NB4 (cell line): ENCODE measurements at regions not wholly inside any gene's neighbourhood (a gene's known extent, or its start where the extent isn't known, plus 50 kb on each side); places are given as distances from the start of the nearest gene placed in this dataset.

Experiments used
- DNase-seq: peaks from one replicate; pipeline ENCODE4 v3.0.0; 2010; ENCODE audit warnings: low read depth
- H3K4me3 ChIP-seq: one replicate; pipeline ENCODE4 v1.5.1; 2011; ENCODE audit warnings: mild to moderate bottlenecking, low read depth, low read length, moderate library complexity
- MYC ChIP-seq: IDR thresholded peaks from 2 replicates; pipeline ENCODE4 v1.6.1; 2011; ENCODE audit warnings: low read depth, low read length
- POLR2A ChIP-seq: IDR thresholded peaks from 2 replicates; pipeline ENCODE4 v1.6.1; 2011; ENCODE audit warnings: mild to moderate bottlenecking; ENCODE audit not compliant: insufficient read length; ENCODE audit errors: extremely low read depth
- TF ChIP-seq, protein P1 (sequence below): IDR thresholded peaks from one replicate; pipeline ENCODE4 v1.5.1; 2012; ENCODE audit warnings: low read depth, low read length
- TF ChIP-seq, protein P2 (sequence below): IDR thresholded peaks from 2 replicates; pipeline ENCODE4 v1.6.1; 2011; ENCODE audit warnings: low read depth, low read length

DNA sequence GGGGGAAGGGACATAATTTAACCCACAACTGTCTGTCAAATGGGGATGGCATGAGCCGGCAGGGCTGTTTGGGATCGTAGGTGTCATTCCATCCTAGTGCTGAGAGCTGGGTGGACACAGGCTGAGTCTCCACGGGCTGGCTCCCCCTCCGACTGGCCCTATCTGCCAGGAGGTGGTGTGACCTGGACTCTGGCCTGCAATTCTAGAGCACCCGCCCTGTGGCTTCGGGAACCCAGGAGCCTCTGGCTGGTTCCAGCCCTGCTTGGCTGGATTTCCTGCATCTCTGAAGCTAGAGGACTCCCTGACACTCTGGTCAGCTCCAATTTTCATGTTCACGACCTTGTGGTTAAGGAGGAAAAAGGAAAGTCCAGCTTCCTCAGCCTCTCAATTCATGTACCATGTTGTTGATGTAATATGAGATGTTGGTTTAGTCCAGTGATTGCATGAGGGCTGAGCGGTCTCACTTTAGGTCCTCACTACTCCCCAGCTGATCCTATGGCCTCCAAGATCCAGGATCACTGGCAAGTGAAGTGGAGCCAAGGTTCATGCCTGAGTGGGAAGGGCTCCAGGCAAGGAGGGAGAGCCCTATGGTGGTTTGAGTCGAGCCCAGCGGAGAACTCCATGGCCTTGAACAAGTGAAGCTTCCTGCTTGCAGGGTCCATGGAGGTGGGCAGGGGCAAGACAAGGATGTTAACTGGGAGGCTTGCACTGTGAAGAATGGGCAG, 169.1 kb downstream of the NDUFA10 start:
- H3K4me3 ChIP-seq, result no peak overlapping the region
- no peak for DNase-seq
- TF ChIP-seq POLR2A (no peak), MYC (no peak)
- TF ChIP-seq, protein P1, sequence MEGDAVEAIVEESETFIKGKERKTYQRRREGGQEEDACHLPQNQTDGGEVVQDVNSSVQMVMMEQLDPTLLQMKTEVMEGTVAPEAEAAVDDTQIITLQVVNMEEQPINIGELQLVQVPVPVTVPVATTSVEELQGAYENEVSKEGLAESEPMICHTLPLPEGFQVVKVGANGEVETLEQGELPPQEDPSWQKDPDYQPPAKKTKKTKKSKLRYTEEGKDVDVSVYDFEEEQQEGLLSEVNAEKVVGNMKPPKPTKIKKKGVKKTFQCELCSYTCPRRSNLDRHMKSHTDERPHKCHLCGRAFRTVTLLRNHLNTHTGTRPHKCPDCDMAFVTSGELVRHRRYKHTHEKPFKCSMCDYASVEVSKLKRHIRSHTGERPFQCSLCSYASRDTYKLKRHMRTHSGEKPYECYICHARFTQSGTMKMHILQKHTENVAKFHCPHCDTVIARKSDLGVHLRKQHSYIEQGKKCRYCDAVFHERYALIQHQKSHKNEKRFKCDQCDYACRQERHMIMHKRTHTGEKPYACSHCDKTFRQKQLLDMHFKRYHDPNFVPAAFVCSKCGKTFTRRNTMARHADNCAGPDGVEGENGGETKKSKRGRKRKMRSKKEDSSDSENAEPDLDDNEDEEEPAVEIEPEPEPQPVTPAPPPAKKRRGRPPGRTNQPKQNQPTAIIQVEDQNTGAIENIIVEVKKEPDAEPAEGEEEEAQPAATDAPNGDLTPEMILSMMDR, result no peak
- TF ChIP-seq, protein P2, sequence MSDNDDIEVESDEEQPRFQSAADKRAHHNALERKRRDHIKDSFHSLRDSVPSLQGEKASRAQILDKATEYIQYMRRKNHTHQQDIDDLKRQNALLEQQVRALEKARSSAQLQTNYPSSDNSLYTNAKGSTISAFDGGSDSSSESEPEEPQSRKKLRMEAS, result no peak

DNA sequence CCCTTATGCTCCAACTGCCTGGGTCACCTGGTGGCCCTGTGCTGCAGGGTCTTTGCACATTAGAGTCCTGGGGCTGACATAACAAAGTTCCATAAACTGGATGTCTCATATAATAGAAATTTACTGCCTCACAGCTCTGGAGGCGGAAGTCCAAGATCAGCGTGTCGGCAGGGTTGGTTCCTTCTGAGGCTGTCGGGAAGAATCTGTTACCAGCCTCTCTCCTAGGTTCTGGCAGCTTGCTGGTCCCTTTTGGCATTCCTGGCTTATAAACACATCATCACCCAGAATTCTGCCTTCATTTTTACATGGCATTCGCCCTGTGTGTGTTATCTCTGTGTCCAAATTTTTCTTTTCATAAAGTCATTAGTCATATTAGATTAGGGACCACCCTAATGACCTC, 170.5 kb downstream of the NDUFA10 start:
- TF ChIP-seq POLR2A (no peak), MYC (no peak)
- TF ChIP-seq, protein P2, result no peak
- TF ChIP-seq, protein P1, result no peak
- H3K4me3 ChIP-seq, result no peak overlapping the region
- DNase-seq, result no peak

DNA sequence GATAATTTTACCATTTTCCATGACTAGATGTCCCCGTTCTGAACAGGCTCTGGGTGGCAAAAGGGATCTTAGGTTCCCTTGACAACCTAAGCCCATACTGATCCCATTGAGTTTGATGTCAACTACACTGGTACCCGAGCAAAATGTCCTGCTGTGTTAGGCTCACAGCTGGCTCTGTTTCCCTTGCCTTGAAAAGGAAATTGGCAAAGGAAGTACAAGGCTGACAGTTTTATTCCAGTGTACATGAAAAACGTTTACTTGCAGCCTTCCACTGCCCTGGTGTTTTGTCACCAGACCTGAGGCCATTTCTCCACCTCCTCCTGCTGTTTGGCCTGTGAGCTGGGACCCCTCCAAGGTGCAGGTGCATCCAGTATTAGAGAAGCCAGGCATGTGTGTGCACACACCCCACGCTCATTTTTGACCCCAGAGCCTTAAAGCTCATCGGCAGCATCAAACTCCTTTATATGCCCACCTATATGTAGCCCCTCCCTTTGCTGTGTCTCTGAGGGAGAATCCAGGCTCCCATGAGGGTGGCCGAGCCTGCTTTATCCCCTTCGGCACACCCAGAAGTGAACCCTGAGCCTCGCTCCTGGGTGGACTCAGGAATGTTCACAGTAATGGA, 171.3 kb downstream of the NDUFA10 start:
- TF ChIP-seq MYC, result no peak
- DNase-seq, result no peak

DNA sequence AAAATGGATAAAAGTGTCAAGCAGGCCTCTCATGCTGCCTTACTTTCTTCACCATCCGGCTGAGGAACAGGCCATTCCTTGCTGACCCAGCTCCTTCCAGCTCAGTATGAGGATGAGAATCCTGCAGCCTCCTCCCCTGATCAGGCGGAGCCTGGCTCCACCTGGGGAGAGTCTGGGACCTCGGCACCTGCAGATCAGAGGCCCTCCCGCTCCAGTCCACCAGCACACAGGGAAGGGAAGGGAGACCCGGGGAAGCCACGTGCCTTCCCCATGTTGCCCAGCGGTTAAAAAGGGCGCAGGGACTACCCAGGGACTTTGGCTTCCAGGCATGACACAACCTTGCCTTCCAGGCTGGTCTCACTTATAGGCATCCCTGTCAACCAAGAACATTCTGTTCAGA, 172.0 kb downstream of the NDUFA10 start:
- H3K4me3 ChIP-seq, result no peak overlapping the region
- no peak for DNase-seq
- TF ChIP-seq POLR2A (no peak), MYC (no peak)
- TF ChIP-seq, protein P2, result no peak
- TF ChIP-seq, protein P1, result no peak

More for the DNA sequence above, 171.3 kb downstream of the NDUFA10 start:
- H3K4me3 ChIP-seq, result no peak overlapping the region

DNA sequence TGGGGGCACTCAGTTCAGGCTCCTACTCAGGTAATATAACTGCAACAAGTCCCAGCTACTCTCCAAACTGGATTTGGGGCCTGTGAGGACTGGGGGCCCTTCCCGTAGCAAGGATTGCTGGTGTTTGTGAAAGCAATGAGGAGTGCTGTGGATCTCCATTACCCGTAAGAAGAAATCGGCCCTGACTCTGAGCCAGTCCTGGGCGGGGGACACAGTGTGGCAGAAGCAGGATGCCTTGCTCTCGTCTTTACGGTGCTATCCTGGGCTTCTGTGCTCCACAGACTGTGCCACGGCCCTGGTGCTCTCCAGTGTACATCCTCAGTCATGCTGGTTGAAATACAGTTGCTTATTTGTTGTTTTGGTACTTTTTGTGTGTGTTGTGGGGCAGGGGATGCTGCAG, 172.9 kb downstream of the NDUFA10 start:
- no peak for DNase-seq
- H3K4me3 ChIP-seq, result no peak overlapping the region
- TF ChIP-seq POLR2A (no peak), MYC (no peak)
- TF ChIP-seq, protein P1, result no peak
- TF ChIP-seq, protein P2, result no peak

DNA sequence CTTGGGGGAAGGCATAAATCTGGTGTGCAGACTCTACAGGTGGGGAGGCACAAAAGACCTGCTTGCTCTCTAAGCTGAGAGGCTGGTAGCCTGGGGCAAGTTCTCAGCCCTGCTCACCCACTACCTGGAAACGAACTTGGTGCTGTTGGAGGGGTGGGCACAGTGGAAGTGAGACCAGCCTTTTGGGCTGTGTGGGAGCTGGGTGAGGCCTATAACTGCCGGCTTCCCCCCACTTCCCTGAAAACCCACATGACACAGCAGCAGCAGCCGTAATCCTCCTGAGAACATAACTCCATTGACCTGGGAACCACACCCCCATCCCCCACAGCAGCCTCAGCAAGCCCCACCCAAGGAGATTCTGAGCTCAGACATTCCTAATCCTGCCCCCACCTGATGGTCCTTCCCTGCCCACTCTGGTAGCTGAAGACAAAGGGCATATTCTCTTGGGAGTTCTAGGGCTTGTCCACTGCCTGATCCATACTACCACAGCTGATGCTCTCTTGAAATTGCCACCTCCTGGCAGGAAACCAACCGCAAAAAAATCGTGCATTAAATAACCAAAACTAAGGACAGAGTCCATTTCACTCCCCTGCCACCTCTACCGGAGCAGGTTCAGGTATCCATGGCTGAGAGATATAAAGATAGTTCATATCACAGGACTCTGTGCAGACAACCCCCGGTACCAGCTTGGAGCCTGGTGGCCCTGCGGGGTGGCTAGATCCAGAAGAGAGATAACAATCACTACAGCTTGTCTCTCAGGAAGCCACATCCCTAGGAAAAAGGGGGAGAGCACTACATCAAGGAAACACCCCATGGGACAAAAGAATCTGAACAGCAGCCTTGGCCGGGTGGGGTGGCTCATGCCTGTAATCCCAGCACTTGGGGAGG, 178.1 kb downstream of the NDUFA10 start:
- DNase-seq, result no peak
- TF ChIP-seq, protein P2, result no peak
- TF ChIP-seq POLR2A (no peak), MYC (no peak)
- TF ChIP-seq, protein P1, result no peak
- H3K4me3 ChIP-seq, result no peak overlapping the region
